Central memory CD8-positive, alpha-beta T cell (primary cell): ENCODE measurements at regions not wholly inside any gene's neighbourhood (a gene's known extent, or its start where the extent isn't known, plus 50 kb on each side); places are given as distances from the start of the nearest gene placed in this dataset.

Experiments used
- ATAC-seq: fragments of 150-1000 bp; cut with Tn5 transposase; replicated peaks from 2 replicates; pipeline ENCODE4 v1.10.0; 2022; ENCODE audit warnings: mild to moderate bottlenecking, moderate FRiP score, moderate number of reproducible peaks; ENCODE audit not compliant: poor library complexity, severe bottlenecking; ENCODE audit errors: extremely low read depth
- DNase-seq, 2 donors: peaks; one replicate each; pipeline ENCODE4 v3.0.0; 2021; ENCODE audit warnings: low spot score in 2 of 2
- H3K27ac Mint-ChIP-seq: one replicate; pipeline ENCODE4 v1.8.0; 2022; ENCODE audit warnings: low read depth, mild to moderate bottlenecking, moderate library complexity, mixed read lengths
- H3K27me3 Mint-ChIP-seq: one replicate; pipeline ENCODE4 v1.8.0; 2022; ENCODE audit warnings: mixed read lengths
- H3K36me3 Mint-ChIP-seq: one replicate; pipeline ENCODE4 v1.8.0; 2022; ENCODE audit warnings: mild to moderate bottlenecking, moderate library complexity, mixed read lengths; ENCODE audit not compliant: insufficient read depth
- H3K4me1 Mint-ChIP-seq: one replicate; pipeline ENCODE4 v1.8.0; 2022; ENCODE audit warnings: mixed read lengths
- H3K4me3 Mint-ChIP-seq: one replicate; pipeline ENCODE4 v1.8.0; 2022; ENCODE audit warnings: mild to moderate bottlenecking, moderate library complexity, mixed read lengths
- H3K9me3 Mint-ChIP-seq: one replicate; pipeline ENCODE4 v1.8.0; 2022; ENCODE audit warnings: mixed read lengths

DNA sequence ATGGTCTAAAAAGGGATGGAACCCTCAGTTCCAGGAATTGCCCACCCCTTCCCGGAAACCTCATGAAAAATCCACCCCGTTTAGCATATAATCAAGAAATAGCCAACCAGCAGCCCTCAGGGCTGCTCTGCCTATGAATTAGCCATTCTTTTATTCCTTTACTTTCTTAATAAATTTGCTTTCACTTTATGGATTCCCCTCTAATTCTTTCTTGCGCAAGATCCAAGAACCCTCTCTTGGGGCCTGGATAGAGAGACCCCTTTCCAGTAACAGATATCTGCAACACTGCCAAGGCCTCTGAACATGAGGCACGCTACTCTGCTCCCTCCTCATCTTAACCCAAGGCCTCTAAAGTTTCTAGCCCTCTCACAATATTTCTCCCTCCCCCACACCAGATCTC, 58.9 kb upstream of the POU2F1 start:
- no peaks in the 10 kb centered on the region for H3K4me1 Mint-ChIP-seq
- no peaks in the 10 kb centered on the region for H3K36me3 Mint-ChIP-seq
- H3K9me3 Mint-ChIP-seq = no peaks in the 10 kb centered on the region
- DNase-seq (no peak), ATAC-seq (no peak)
- H3K4me3 Mint-ChIP-seq = no peak overlapping the region
- H3K27ac Mint-ChIP-seq = no peak overlapping the region
- H3K27me3 Mint-ChIP-seq = peaks cover 27% of the 10 kb centered on the region

DNA sequence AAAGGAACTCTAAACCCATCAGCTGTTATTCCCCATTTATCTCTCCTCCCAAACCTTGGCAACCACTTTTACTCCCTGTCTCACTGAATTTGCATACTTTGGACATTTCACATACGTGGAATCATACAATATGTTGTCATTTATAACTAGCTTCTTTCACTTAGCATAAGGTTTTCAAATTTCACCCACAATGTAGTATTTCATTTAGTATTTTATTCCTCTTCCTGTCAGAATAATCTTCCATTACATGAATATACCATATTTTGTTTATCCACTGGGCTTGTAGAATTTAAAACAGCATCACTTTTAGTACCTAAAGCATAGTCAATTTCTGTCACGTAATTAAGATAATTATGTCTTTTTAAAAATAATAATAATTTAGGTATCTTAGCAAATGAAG, 55.5 kb upstream of the POU2F1 start:
- no peaks in the 10 kb centered on the region for H3K4me1 Mint-ChIP-seq
- DNase-seq (no peak), ATAC-seq (no peak)
- peaks cover 51% of the 10 kb centered on the region for H3K27me3 Mint-ChIP-seq
- H3K36me3 Mint-ChIP-seq = no peaks in the 10 kb centered on the region
- no peak overlapping the region for H3K27ac Mint-ChIP-seq
- no peaks in the 10 kb centered on the region for H3K9me3 Mint-ChIP-seq
- no peak overlapping the region for H3K4me3 Mint-ChIP-seq

DNA sequence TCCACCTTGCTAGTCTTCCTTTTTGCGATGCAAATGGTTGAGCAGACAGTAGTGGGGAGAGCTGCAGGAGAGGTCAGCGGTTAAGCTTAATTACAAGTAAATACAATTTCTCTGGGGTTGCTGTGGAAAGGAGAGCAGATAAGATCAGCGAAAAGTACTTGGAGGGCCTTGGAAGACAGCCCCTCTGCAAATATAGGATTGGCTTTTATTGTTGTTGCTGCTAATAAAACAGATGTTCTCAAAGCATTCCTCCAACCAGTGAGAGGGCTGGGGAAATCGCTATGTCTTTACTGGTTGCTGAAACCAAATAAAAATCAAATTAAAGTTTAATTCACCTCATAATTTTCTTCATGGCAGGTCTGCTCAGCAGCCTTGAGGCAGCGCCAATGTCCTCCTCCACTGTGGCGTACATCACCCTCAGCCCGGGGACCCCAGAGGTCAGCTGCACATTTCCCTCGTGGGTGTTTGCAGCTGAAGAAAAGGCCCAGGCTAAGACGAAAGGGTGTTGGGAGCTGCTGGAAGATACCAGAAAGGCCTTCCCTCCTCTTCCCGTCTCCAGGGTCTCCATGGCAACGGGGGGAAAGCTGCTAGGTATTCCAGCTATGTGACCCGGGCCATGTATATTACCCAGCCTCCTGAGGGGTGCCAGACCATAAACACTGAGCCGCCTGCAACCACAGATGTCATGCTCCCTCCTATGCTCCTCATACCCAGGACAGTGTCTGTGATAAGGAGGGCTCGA, 54.6 kb upstream of the POU2F1 start:
- no peak for DNase-seq
- peaks cover 60% of the 10 kb centered on the region for H3K27me3 Mint-ChIP-seq
- no peaks in the 10 kb centered on the region for H3K9me3 Mint-ChIP-seq
- no peak for ATAC-seq
- no peak overlapping the region for H3K4me3 Mint-ChIP-seq
- no peaks in the 10 kb centered on the region for H3K4me1 Mint-ChIP-seq
- H3K27ac Mint-ChIP-seq = no peak overlapping the region
- H3K36me3 Mint-ChIP-seq = no peaks in the 10 kb centered on the region

DNA sequence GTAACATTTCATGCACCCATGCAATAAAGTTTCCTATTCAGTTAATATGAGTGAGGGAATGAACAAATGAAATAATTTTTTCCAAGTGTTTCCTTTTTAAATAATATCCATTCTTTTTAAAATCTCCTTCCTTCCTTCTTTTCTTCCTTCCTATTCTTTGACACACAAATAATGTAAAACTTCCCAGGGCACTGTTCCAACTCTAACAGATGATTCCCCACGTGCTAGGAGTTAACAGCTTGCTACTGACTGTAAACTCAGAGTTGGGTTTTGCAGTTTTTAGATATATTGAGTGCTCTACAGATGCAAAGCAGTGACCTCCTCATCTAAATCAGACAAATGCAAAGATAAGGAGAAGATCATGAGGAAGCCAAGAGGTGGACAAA, 54.0 kb upstream of the POU2F1 start:
- DNase-seq (no peak), ATAC-seq (no peak)
- peaks cover 63% of the 10 kb centered on the region for H3K27me3 Mint-ChIP-seq
- no peaks in the 10 kb centered on the region for H3K9me3 Mint-ChIP-seq
- no peak overlapping the region for H3K27ac Mint-ChIP-seq
- no peaks in the 10 kb centered on the region for H3K36me3 Mint-ChIP-seq
- H3K4me3 Mint-ChIP-seq = no peak overlapping the region
- no peaks in the 10 kb centered on the region for H3K4me1 Mint-ChIP-seq

DNA sequence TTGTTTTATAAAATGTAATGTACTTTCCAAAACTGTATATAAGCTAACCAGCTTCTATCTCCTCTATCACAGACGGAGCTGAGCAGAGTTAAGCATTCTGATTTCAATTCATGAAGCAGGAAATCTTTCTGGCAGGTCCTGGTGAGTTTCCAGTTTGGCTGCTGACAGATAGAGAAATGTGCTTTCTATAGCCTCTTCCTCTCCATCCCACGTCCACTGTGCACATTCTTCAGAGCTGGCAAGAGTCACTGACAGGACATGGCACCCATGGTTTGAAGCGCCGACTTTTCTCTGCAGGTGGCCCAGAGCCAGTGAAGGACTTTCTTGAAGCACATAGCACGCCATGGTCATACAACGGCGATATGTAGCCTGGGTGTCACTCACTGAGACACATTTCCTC, 52.3 kb upstream of the POU2F1 start:
- no peak overlapping the region for H3K4me3 Mint-ChIP-seq
- no peaks in the 10 kb centered on the region for H3K9me3 Mint-ChIP-seq
- no peaks in the 10 kb centered on the region for H3K36me3 Mint-ChIP-seq
- ATAC-seq (no peak), DNase-seq (no peak)
- H3K27ac Mint-ChIP-seq = no peak overlapping the region
- peaks cover 67% of the 10 kb centered on the region for H3K27me3 Mint-ChIP-seq
- no peaks in the 10 kb centered on the region for H3K4me1 Mint-ChIP-seq

DNA sequence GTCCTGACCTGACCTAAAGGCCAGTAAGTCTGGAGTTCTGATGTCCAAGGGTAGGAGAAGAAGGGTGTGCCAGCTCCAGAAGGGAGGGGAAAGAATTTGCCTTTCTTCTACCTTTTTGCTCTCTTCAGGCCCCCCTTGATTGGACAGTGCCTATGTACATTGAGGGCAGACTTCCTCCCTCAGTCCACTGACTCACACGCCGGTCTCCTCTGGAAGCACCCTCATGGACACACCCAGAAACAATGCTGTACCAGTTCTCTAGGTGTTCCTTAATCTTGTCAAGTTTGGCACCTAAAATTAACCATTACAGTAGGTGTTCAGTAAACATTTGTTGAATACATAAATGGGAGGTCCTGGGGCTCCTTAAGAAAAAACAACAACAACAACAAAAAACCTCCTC, 51.0 kb upstream of the POU2F1 start:
- no peak for ATAC-seq
- Mint-ChIP-seq H3K36me3 (no peaks in the 10 kb centered on the region), H3K4me1 (no peaks in the 10 kb centered on the region), H3K27ac (no peak overlapping the region), H3K27me3 (peaks cover 66% of the 10 kb centered on the region), H3K4me3 (no peak overlapping the region), H3K9me3 (no peaks in the 10 kb centered on the region)
- no peak for DNase-seq
